Keratinocyte (primary cell): ENCODE measurements at regions not wholly inside any gene's neighbourhood (a gene's known extent, or its start where the extent isn't known, plus 50 kb on each side); places are given as distances from the start of the nearest gene placed in this dataset.

Experiments used
- EZH2 ChIP-seq: IDR thresholded peaks from one replicate; pipeline ENCODE4 v1.6.1; 2012; ENCODE audit warnings: inconsistent platforms, mild to moderate bottlenecking, low read length, moderate library complexity
- TF ChIP-seq, protein P1 (sequence below), 3 experiments: IDR thresholded peaks in 1 of 3; conservative IDR thresholded peaks in 1 of 3; optimal IDR thresholded peaks in 1 of 3; 2 replicates in 2 of 3; 3 replicates in 1 of 3; pipeline versions ENCODE3 to v1.5.1; 2011; ENCODE audit warnings: low read length in 3 of 3, mild to moderate bottlenecking in 3 of 3, moderate library complexity in 2 of 3, control low read depth in 1 of 3, inconsistent platforms in 1 of 3; ENCODE audit not compliant: insufficient read depth in 2 of 3; ENCODE audit errors: extremely low read depth in 1 of 3

DNA sequence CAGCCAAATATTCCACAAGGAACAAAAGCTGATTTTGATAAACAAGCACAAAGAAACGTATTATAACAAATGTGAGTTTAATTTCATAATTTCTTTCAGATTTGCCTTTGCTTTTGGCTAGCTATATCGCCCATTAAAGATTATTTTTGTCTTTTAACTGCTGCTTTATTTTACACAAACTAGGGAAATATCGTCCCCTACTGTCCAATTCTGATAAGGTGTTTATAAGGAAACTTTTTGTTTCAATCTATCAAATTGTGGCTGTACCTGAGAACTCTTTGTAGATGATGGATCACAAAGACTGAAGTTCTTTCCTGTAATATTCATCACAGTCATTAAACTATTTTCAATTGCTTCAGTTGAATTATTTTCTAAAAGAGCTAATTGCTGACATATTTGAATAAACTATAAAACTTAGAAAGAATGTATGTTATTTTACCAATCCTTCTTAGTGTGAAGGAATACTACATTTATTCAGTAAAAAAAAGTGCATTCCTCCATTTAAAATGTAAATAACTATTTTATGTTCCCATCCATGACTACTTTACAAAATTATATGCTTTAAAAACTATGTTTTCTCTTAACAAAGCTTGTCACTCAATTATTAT, 431.3 kb upstream of the ITGA1 start:
- TF ChIP-seq, protein P1, sequence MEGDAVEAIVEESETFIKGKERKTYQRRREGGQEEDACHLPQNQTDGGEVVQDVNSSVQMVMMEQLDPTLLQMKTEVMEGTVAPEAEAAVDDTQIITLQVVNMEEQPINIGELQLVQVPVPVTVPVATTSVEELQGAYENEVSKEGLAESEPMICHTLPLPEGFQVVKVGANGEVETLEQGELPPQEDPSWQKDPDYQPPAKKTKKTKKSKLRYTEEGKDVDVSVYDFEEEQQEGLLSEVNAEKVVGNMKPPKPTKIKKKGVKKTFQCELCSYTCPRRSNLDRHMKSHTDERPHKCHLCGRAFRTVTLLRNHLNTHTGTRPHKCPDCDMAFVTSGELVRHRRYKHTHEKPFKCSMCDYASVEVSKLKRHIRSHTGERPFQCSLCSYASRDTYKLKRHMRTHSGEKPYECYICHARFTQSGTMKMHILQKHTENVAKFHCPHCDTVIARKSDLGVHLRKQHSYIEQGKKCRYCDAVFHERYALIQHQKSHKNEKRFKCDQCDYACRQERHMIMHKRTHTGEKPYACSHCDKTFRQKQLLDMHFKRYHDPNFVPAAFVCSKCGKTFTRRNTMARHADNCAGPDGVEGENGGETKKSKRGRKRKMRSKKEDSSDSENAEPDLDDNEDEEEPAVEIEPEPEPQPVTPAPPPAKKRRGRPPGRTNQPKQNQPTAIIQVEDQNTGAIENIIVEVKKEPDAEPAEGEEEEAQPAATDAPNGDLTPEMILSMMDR (optimal IDR thresholded peaks at IDR 0.05 in 1 of 3, IDR thresholded peaks at IDR 0.05 in 1 of 3, conservative IDR thresholded peaks at IDR 0.05 in 1 of 3; ENCODE audit: extremely low read depth in 1 of 3, insufficient read depth in 2 of 3, low read length in 3 of 3) = peak in 2 of 3 experiments; percentile 62 to 78
- no peak for TF ChIP-seq EZH2
